ENCODE measurements at regions not wholly inside any gene's neighbourhood (a gene's known extent, or its start where the extent isn't known, plus 50 kb on each side); places are given as distances from the start of the nearest gene placed in this dataset.

- SMC1A ChIA-PET (ENCODE audit: uncharacterized antibody, unreplicated experiment), result interaction anchor here (1.0 kb wide), 2 partner anchors 13 to 19 kb away, joined by 4 read pairs; no protein-coding TSS in a partner anchor
- no peaks in the 10 kb centered on the region for H3K4me1 ChIP-seq (ENCODE audit: control insufficient read depth, insufficient read depth, low read length)
- CTCF ChIA-PET, result no interaction called here
- BruUV-seq (replicated peaks), result no TSS peak
- no peak overlapping the region for H3K9ac ChIP-seq (ENCODE audit: control insufficient read depth, insufficient read depth, low read length)
- 26% methylated on average over 3 of the region's 3 CpGs for WGBS (ENCODE audit: insufficient coverage, insufficient replicate concordance, low lambda C conversion rate, missing lambda C conversion rate)
- no peaks in the 10 kb centered on the region for H4K20me1 ChIP-seq (ENCODE audit: control insufficient read depth, insufficient read depth)
- no peak overlapping the region for H3K27ac ChIP-seq (ENCODE audit: control insufficient read depth, insufficient read depth)
- no peaks in the 10 kb centered on the region for H3K27me3 ChIP-seq (replicated peaks in 1 of 2; ENCODE audit: control insufficient read depth in 2 of 2, insufficient read depth in 2 of 2, low read length in 1 of 2)
- DNase-seq (ENCODE audit: low read depth, low spot score), result no peak
- no peaks in the 10 kb centered on the region for H3K9me3 ChIP-seq (replicated peaks; ENCODE audit: control insufficient read depth, insufficient read depth, low read length)
- H3K4me3 ChIP-seq, result no peak overlapping the region
- ATAC-seq, result no peak
- no peaks in the 10 kb centered on the region for H3K36me3 ChIP-seq (ENCODE audit: control insufficient read depth in 2 of 2, insufficient read depth in 2 of 2, low read length in 1 of 2)
- in situ Hi-C loops (cut with MboI) (no loop called here), intact Hi-C loops (cut with micrococcal nuclease; ENCODE audit: unreplicated experiment) (no loop called here)
- H3K4me2 ChIP-seq (ENCODE audit: control insufficient read depth, insufficient read depth), result no peak overlapping the region
- RAD21 ChIA-PET (ENCODE audit: unreplicated experiment), result no interaction called here
- POLR2A ChIA-PET, result no interaction called here
- H3K79me2 ChIP-seq (ENCODE audit: control insufficient read depth, insufficient read depth, low read length), result no peaks in the 10 kb centered on the region
- TF ChIP-seq STAT3 (IDR thresholded peaks at IDR 0.05; ENCODE audit: low read depth, low read length), result no peak
- TF ChIP-seq RELA (IDR thresholded peaks at IDR 0.05; ENCODE audit: borderline replicate concordance, partially characterized antibody), result no peak
- TF ChIP-seq PAX8 (IDR thresholded peaks at IDR 0.05), result no peak
- TF ChIP-seq KDM1A (IDR thresholded peaks at IDR 0.05; ENCODE audit: borderline replicate concordance), result no peak
- TF ChIP-seq KLF5 (IDR thresholded peaks at IDR 0.05; ENCODE audit: partially characterized antibody), result no peak
- no peak for TF ChIP-seq SPI1 (IDR thresholded peaks at IDR 0.05; ENCODE audit: borderline replicate concordance, insufficient read depth, low read depth, low read length)
- no peak for TF ChIP-seq PML (IDR thresholded peaks at IDR 0.05; ENCODE audit: low read length)
- no peak for TF ChIP-seq E2F4 (IDR thresholded peaks at IDR 0.05; ENCODE audit: low read depth, low read length)
- FAIRE-seq, result no peak
- H2AFZ ChIP-seq (ENCODE audit: control insufficient read depth, low read depth, low read length), result no peak overlapping the region
These were observed 309.9 kb upstream of the SLITRK1 start for GRCh38 chr13:84192125-84192524.

- BruUV-seq (replicated peaks), result no TSS peak
- ChIA-PET RAD21 (ENCODE audit: unreplicated experiment) (no interaction called here), CTCF (no interaction called here), POLR2A (no interaction called here), SMC1A (ENCODE audit: uncharacterized antibody, unreplicated experiment) (interaction anchor here (1.2 kb wide), 1 partner anchor 10 kb away, joined by 3 read pairs; no protein-coding TSS in a partner anchor)
- Histone ChIP-seq H3K27me3 (replicated peaks in 1 of 2; ENCODE audit: control insufficient read depth in 2 of 2, insufficient read depth in 2 of 2, low read length in 1 of 2) (no peaks in the 10 kb centered on the region), H4K20me1 (ENCODE audit: control insufficient read depth, insufficient read depth) (no peaks in the 10 kb centered on the region), H2AFZ (ENCODE audit: control insufficient read depth, low read depth, low read length) (no peak overlapping the region), H3K9ac (ENCODE audit: control insufficient read depth, insufficient read depth, low read length) (no peak overlapping the region), H3K4me3 (no peak overlapping the region), H3K79me2 (ENCODE audit: control insufficient read depth, insufficient read depth, low read length) (no peaks in the 10 kb centered on the region), H3K4me2 (ENCODE audit: control insufficient read depth, insufficient read depth) (no peak overlapping the region), H3K27ac (ENCODE audit: control insufficient read depth, insufficient read depth) (no peak overlapping the region), H3K36me3 (ENCODE audit: control insufficient read depth in 2 of 2, insufficient read depth in 2 of 2, low read length in 1 of 2) (no peaks in the 10 kb centered on the region), H3K9me3 (replicated peaks; ENCODE audit: control insufficient read depth, insufficient read depth, low read length) (no peaks in the 10 kb centered on the region), H3K4me1 (ENCODE audit: control insufficient read depth, insufficient read depth, low read length) (no peaks in the 10 kb centered on the region)
- WGBS (ENCODE audit: insufficient coverage, insufficient replicate concordance, low lambda C conversion rate, missing lambda C conversion rate), result 25% methylated on average over 4 of the region's 4 CpGs
- ATAC-seq (no peak), DNase-seq (ENCODE audit: low read depth, low spot score) (no peak), FAIRE-seq (no peak)
- intact Hi-C loops (cut with micrococcal nuclease; ENCODE audit: unreplicated experiment), result no loop called here
- in situ Hi-C loops (cut with MboI), result no loop called here
- TF ChIP-seq CEBPZ (IDR thresholded peaks at IDR 0.05; ENCODE audit: low read depth, low read length) (no peak), TCF7 (IDR thresholded peaks at IDR 0.05; ENCODE audit: borderline replicate concordance) (no peak), EGR1 (IDR thresholded peaks at IDR 0.05; ENCODE audit: borderline replicate concordance in 1 of 2, low read depth in 2 of 2, low read length in 2 of 2) (no peak), NFYA (IDR thresholded peaks at IDR 0.05; ENCODE audit: borderline replicate concordance, low read depth, low read length) (no peak), ESRRA (IDR thresholded peaks at IDR 0.05; ENCODE audit: low read length) (no peak), FOS (IDR thresholded peaks at IDR 0.05; ENCODE audit: borderline replicate concordance, extremely low read depth, insufficient read length) (no peak)
These were observed 308.9 kb upstream of the SLITRK1 start for GRCh38 chr13:84191139-84191538.
